ENCODE measurements at regions not wholly inside any gene's neighbourhood (a gene's known extent, or its start where the extent isn't known, plus 50 kb on each side); places are given as distances from the start of the nearest gene placed in this dataset.

- Histone ChIP-seq H3K4me3 (ENCODE audit: low read depth, low read length, poor library complexity, severe bottlenecking) (no peak overlapping the region), H3K4me2 (ENCODE audit: low read length) (no peak overlapping the region), H3K9ac (ENCODE audit: low read length) (no peak overlapping the region), H3K27ac (ENCODE audit: low read depth, low read length, poor library complexity, severe bottlenecking) (no peak overlapping the region), H3F3A (ENCODE audit: insufficient read depth, low read length) (no peaks in the 10 kb centered on the region), H3K36me3 (ENCODE audit: insufficient read depth, low read length) (no peaks in the 10 kb centered on the region), H3K9me2 (ENCODE audit: low read depth, low read length) (no peaks in the 10 kb centered on the region), H3K79me2 (ENCODE audit: insufficient read depth, low read length) (no peaks in the 10 kb centered on the region), H2AFZ (ENCODE audit: low read length) (no peak overlapping the region), H3K4me1 (ENCODE audit: insufficient read depth, low read length, severe bottlenecking) (no peaks in the 10 kb centered on the region), H4K20me1 (ENCODE audit: insufficient read depth, low read length) (no peaks in the 10 kb centered on the region), H3K9me3 (ENCODE audit: low read length) (no peaks in the 10 kb centered on the region), H3K27me3 (ENCODE audit: insufficient read depth, low read length) (no peaks in the 10 kb centered on the region)
- TF ChIP-seq EZH2 (IDR thresholded peaks at IDR 0.05; ENCODE audit: borderline replicate concordance, low read length) (no peak), CTCF (IDR thresholded peaks at IDR 0.05; ENCODE audit: low read length) (no peak)
Measured at GRCh38 chr16:52603015-52603414, 56.1 kb upstream of the TOX3 start.

GRCh38 chr16:52597772-52598483 lies 51.0 kb upstream of the TOX3 start:
- Histone ChIP-seq H3K79me2 (ENCODE audit: insufficient read depth, low read length) (no peaks in the 10 kb centered on the region), H3K4me3 (ENCODE audit: low read depth, low read length, poor library complexity, severe bottlenecking) (no peak overlapping the region), H3K9me2 (ENCODE audit: low read depth, low read length) (no peaks in the 10 kb centered on the region), H3K4me2 (ENCODE audit: low read length) (no peak overlapping the region), H3F3A (ENCODE audit: insufficient read depth, low read length) (no peaks in the 10 kb centered on the region), H3K36me3 (ENCODE audit: insufficient read depth, low read length) (no peaks in the 10 kb centered on the region), H3K9me3 (ENCODE audit: low read length) (no peaks in the 10 kb centered on the region), H4K20me1 (ENCODE audit: insufficient read depth, low read length) (no peaks in the 10 kb centered on the region), H3K9ac (ENCODE audit: low read length) (no peak overlapping the region), H3K4me1 (ENCODE audit: insufficient read depth, low read length, severe bottlenecking) (no peaks in the 10 kb centered on the region), H2AFZ (ENCODE audit: low read length) (no peak overlapping the region), H3K27me3 (ENCODE audit: insufficient read depth, low read length) (no peaks in the 10 kb centered on the region), H3K27ac (ENCODE audit: low read depth, low read length, poor library complexity, severe bottlenecking) (no peak overlapping the region)
- TF ChIP-seq EZH2 (IDR thresholded peaks at IDR 0.05; ENCODE audit: borderline replicate concordance, low read length) (no peak), CTCF (IDR thresholded peaks at IDR 0.05; ENCODE audit: low read length) (no peak)

- Histone ChIP-seq H2AFZ (ENCODE audit: low read length) (no peak overlapping the region), H3K36me3 (ENCODE audit: insufficient read depth, low read length) (no peaks in the 10 kb centered on the region), H3K9me2 (ENCODE audit: low read depth, low read length) (no peaks in the 10 kb centered on the region), H3F3A (ENCODE audit: insufficient read depth, low read length) (no peaks in the 10 kb centered on the region), H3K9ac (ENCODE audit: low read length) (no peak overlapping the region), H4K20me1 (ENCODE audit: insufficient read depth, low read length) (no peaks in the 10 kb centered on the region), H3K4me1 (ENCODE audit: insufficient read depth, low read length, severe bottlenecking) (no peaks in the 10 kb centered on the region), H3K27ac (ENCODE audit: low read depth, low read length, poor library complexity, severe bottlenecking) (no peak overlapping the region), H3K4me2 (ENCODE audit: low read length) (no peak overlapping the region), H3K4me3 (ENCODE audit: low read depth, low read length, poor library complexity, severe bottlenecking) (no peak overlapping the region), H3K79me2 (ENCODE audit: insufficient read depth, low read length) (no peaks in the 10 kb centered on the region), H3K9me3 (ENCODE audit: low read length) (no peaks in the 10 kb centered on the region), H3K27me3 (ENCODE audit: insufficient read depth, low read length) (no peaks in the 10 kb centered on the region)
- TF ChIP-seq EZH2 (IDR thresholded peaks at IDR 0.05; ENCODE audit: borderline replicate concordance, low read length) (no peak), CTCF (IDR thresholded peaks at IDR 0.05; ENCODE audit: low read length) (no peak)
Measured at GRCh38 chr16:52597073-52597771, 50.3 kb upstream of the TOX3 start.

Data from OCI-LY1 (cell line).